ENCODE measurements at regions not wholly inside any gene's neighbourhood (a gene's known extent, or its start where the extent isn't known, plus 50 kb on each side); places are given as distances from the start of the nearest gene placed in this dataset.

DNA sequence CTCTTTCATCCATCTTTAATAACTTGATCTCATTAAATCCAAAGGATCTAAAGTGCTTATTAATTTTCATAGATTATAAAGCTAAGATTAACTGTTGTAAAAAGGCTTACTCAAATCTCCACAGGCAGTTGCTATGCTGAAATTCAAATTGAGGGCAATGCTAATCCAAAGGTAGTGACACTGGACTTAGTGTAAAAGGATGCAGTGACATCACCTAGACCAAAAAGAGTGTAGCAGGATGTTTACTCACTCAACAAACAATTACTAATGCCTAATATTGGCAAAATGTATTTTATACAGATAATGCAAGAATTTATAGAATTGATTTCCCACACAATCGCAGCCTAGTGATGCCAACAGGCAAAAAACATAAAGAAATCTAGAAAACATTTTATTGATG, 756.2 kb downstream of the CDH9 start:
- TF ChIP-seq, protein P1, sequence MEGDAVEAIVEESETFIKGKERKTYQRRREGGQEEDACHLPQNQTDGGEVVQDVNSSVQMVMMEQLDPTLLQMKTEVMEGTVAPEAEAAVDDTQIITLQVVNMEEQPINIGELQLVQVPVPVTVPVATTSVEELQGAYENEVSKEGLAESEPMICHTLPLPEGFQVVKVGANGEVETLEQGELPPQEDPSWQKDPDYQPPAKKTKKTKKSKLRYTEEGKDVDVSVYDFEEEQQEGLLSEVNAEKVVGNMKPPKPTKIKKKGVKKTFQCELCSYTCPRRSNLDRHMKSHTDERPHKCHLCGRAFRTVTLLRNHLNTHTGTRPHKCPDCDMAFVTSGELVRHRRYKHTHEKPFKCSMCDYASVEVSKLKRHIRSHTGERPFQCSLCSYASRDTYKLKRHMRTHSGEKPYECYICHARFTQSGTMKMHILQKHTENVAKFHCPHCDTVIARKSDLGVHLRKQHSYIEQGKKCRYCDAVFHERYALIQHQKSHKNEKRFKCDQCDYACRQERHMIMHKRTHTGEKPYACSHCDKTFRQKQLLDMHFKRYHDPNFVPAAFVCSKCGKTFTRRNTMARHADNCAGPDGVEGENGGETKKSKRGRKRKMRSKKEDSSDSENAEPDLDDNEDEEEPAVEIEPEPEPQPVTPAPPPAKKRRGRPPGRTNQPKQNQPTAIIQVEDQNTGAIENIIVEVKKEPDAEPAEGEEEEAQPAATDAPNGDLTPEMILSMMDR (IDR thresholded peaks at IDR 0.05) = no peak
- TF ChIP-seq POLR2A (IDR thresholded peaks at IDR 0.05) = no peak

Data from tibial nerve (tissue), 3 donors.